ENCODE measurements at regions not wholly inside any gene's neighbourhood (a gene's known extent, or its start where the extent isn't known, plus 50 kb on each side); places are given as distances from the start of the nearest gene placed in this dataset.

GRCh38 chr3:145533696-145534095, 627.3 kb downstream of the PLOD2 start:
- H3K4me3 ChIP-seq, result no peak overlapping the region
- no peak for TF ChIP-seq CTCF (IDR thresholded peaks at IDR 0.05)
- TF ChIP-seq POLR2AphosphoS5 (IDR thresholded peaks at IDR 0.05; ENCODE audit: insufficient read depth in 1 of 2, low read depth in 1 of 2), result no peak
- no peak for TF ChIP-seq POLR2A (IDR thresholded peaks at IDR 0.05)
- no peak overlapping the region for H3K27ac ChIP-seq
- H3K4me1 ChIP-seq, result no peaks in the 10 kb centered on the region
- H3K27me3 ChIP-seq, result no peaks in the 10 kb centered on the region
- H3K9me3 ChIP-seq, result no peaks in the 10 kb centered on the region
- no peak for DNase-seq (ENCODE audit: extremely low spot score in 2 of 2)
- no peaks in the 10 kb centered on the region for H3K36me3 ChIP-seq
- intact Hi-C loops (cut with DNase I), result loop anchor here (2.0 kb wide), 1 partner anchor 93 kb away; no protein-coding TSS in a partner anchor

- intact Hi-C loops (cut with DNase I), result no loop called here
- H3K27me3 ChIP-seq, result no peaks in the 10 kb centered on the region
- H3K4me1 ChIP-seq, result no peaks in the 10 kb centered on the region
- no peak overlapping the region for H3K4me3 ChIP-seq
- TF ChIP-seq POLR2A (IDR thresholded peaks at IDR 0.05), result no peak
- TF ChIP-seq POLR2AphosphoS5 (IDR thresholded peaks at IDR 0.05; ENCODE audit: insufficient read depth in 1 of 2, low read depth in 1 of 2), result no peak
- no peak for TF ChIP-seq CTCF (IDR thresholded peaks at IDR 0.05)
- no peak overlapping the region for H3K27ac ChIP-seq
- H3K9me3 ChIP-seq, result no peaks in the 10 kb centered on the region
- DNase-seq (ENCODE audit: extremely low spot score in 2 of 2), result no peak
- H3K36me3 ChIP-seq, result no peaks in the 10 kb centered on the region
These were observed 624.5 kb downstream of the PLOD2 start for GRCh38 chr3:145536461-145536860.

- H3K4me3 ChIP-seq, result no peak overlapping the region
- no peaks in the 10 kb centered on the region for H3K27me3 ChIP-seq
- no peak overlapping the region for H3K27ac ChIP-seq
- intact Hi-C loops (cut with DNase I), result no loop called here
- no peak for DNase-seq (ENCODE audit: extremely low spot score in 2 of 2)
- H3K9me3 ChIP-seq, result no peaks in the 10 kb centered on the region
- no peaks in the 10 kb centered on the region for H3K36me3 ChIP-seq
- TF ChIP-seq CTCF (IDR thresholded peaks at IDR 0.05) (no peak), POLR2A (IDR thresholded peaks at IDR 0.05) (no peak), POLR2AphosphoS5 (IDR thresholded peaks at IDR 0.05; ENCODE audit: insufficient read depth in 1 of 2, low read depth in 1 of 2) (no peak)
- H3K4me1 ChIP-seq, result no peaks in the 10 kb centered on the region
These were observed 610.5 kb downstream of the PLOD2 start for GRCh38 chr3:145550522-145550921.

GRCh38 chr3:145557405-145557804, 603.6 kb downstream of the PLOD2 start:
- intact Hi-C loops (cut with DNase I), result no loop called here
- H3K4me1 ChIP-seq, result no peaks in the 10 kb centered on the region
- no peaks in the 10 kb centered on the region for H3K36me3 ChIP-seq
- H3K4me3 ChIP-seq, result no peak overlapping the region
- TF ChIP-seq POLR2AphosphoS5 (IDR thresholded peaks at IDR 0.05; ENCODE audit: insufficient read depth in 1 of 2, low read depth in 1 of 2) (no peak), POLR2A (IDR thresholded peaks at IDR 0.05) (no peak), CTCF (IDR thresholded peaks at IDR 0.05) (no peak)
- no peak overlapping the region for H3K27ac ChIP-seq
- no peak for DNase-seq (ENCODE audit: extremely low spot score in 2 of 2)
- H3K27me3 ChIP-seq, result no peaks in the 10 kb centered on the region
- no peaks in the 10 kb centered on the region for H3K9me3 ChIP-seq

- H3K27ac ChIP-seq, result no peak overlapping the region
- H3K4me1 ChIP-seq, result no peaks in the 10 kb centered on the region
- intact Hi-C loops (cut with DNase I), result no loop called here
- H3K4me3 ChIP-seq, result no peak overlapping the region
- H3K9me3 ChIP-seq, result no peaks in the 10 kb centered on the region
- no peak for TF ChIP-seq POLR2A (IDR thresholded peaks at IDR 0.05)
- no peak for TF ChIP-seq POLR2AphosphoS5 (IDR thresholded peaks at IDR 0.05; ENCODE audit: insufficient read depth in 1 of 2, low read depth in 1 of 2)
- TF ChIP-seq CTCF (IDR thresholded peaks at IDR 0.05), result no peak
- H3K27me3 ChIP-seq, result no peaks in the 10 kb centered on the region
- H3K36me3 ChIP-seq, result no peaks in the 10 kb centered on the region
- no peak for DNase-seq (ENCODE audit: extremely low spot score in 2 of 2)
These were observed 582.5 kb downstream of the PLOD2 start for GRCh38 chr3:145578471-145578870.
